ENCODE measurements at regions not wholly inside any gene's neighbourhood (a gene's known extent, or its start where the extent isn't known, plus 50 kb on each side); places are given as distances from the start of the nearest gene placed in this dataset.
"Not testable (repeated sequence)": the region's sequence is repeated elsewhere in the genome, so short reads cannot be mapped to it uniquely, and the experiment has no call there.

GRCh38 chr3:162717074-162717473 is 1220.5 kb downstream of the OTOL1 start:
- not testable (repeated sequence) for DNase-seq (ENCODE audit: low read depth in 2 of 2)

DNA sequence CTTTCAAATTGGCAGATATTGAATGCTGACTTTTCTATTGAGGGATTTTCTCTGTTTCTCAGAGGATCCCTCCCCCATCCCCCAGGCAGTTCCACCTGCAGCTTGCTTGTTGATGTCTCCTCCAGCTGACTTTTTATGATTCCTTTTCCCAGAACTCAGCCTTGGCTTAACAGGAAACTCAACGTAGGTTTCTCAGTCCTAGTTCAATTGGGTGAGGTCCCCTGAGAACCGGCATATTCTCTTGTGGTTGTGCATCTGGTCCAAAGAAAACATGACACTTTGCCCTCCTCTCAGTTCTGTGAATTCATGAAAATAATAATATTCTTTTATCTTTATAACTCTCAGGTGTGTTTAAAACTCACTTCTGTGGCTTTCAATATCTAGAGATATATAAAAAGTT is 1222.1 kb downstream of the OTOL1 start:
- DNase-seq (ENCODE audit: low read depth in 2 of 2): no peak

GRCh38 chr3:162719684-162720341 is 1223.2 kb downstream of the OTOL1 start:
- DNase-seq (ENCODE audit: low read depth in 2 of 2): no peak

DNA sequence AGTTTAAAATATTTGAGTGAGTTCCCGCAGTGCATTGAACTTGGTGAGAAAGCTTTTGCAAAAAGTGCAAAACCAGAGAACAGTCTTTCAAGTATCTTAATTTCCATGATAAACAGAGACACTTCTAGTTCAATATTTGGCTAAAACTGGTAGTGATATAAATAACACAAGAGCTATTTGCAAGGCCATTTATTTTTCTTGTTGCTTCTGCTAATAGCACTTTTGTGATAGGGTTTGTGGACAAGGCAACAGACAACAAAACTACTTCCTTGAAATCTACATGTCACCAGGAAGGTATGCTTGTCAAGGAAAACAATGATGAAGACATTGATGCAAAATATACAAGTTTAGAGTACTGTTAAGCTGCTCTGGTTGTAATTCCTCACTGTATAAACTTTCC is 1225.1 kb downstream of the OTOL1 start:
- DNase-seq (ENCODE audit: low read depth in 2 of 2): no peak

DNA sequence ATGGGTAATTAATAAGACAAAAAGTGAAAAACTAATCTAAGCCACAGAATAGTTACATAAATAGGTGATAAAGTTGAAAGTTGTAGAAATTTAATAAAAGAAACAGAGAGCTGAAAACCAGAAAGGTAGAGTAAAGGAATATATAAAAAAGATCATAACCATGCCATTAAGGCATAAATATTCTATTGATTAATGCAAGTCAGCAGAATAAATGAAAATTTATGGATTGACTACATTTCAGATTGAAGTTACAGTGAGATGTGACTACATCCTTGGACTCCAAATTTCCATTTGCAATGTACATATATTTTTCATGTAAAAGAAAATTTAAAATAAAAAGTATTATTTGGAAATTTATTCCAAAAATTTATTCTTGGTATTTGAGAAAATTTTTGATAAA is 1225.7 kb downstream of the OTOL1 start:
- DNase-seq (ENCODE audit: low read depth in 2 of 2): no peak

GRCh38 chr3:162722796-162723195 is 1226.2 kb downstream of the OTOL1 start:
- DNase-seq (ENCODE audit: low read depth in 2 of 2): not testable (repeated sequence)

DNA sequence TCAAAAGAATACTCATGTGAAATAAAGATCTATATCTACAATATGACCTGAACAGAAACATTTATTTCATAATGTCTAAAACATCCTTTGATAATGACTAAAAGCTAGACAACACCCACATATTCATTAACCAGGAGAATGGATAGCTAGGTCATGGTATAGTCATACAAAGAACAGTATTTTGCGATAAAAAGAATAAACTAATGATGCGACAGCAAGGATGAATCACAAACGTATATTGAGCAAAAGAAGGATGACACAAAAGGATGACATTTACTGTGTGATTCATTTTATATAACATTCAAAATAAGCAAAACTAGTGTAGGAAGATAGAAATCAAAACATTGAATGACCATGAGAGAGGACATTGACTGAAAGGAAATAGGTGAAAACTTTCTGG is 1233.1 kb downstream of the OTOL1 start:
- no peak for DNase-seq (ENCODE audit: low read depth in 2 of 2)

GRCh38 chr3:162731961-162732360 is 1235.4 kb downstream of the OTOL1 start:
- DNase-seq (ENCODE audit: low read depth in 2 of 2): not testable (repeated sequence)

DNA sequence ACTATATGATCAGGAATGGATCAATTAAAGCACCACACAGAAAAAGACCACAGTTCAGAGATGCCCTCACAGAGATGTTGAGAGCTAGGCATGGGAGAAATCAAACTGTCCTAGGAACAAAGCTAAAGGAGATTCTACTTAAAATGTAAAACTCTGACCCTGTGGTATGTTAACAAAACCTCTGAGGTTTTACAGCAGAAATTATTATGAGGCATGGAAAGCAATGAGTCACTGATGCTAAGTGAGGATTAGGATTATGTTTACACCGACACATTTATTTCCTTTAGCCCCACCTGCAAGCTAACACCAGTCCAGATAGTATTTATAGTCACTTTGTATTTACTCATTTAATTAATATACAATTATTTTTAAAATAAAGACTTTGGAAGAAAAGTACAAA is 1242.2 kb downstream of the OTOL1 start:
- no peak for DNase-seq (ENCODE audit: low read depth in 2 of 2)

DNA sequence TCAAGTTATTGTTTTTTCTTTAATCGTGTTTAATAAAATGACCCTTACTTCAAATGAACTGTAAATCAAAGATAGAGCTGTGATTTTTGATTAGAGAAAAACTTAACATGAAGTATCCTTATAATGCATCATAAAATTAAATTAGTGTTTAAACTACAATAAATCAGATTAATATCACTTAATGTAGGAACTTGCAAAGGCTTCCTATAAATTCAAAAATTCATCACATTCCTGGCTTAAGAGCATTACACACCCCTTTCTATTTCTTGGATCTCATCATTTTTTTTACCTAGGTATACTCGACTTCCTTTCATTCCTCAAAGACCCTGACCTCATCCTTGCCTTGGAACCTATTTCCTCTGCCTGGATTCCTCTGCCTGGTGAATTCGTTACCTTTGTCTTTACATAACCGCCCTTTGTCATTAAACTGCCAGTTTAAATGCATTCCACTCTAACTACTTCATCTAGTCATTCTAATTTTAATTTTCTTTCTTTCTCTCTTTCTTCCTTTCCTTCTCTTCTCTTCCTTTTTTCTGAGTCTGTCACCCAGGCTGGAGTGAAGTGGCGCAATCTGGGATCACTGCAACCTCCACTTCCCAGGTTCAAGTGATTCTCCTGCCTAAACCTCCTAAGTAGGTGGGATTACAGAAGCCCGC is 1244.5 kb downstream of the OTOL1 start:
- no peak for DNase-seq (ENCODE audit: low read depth in 2 of 2)

- DNase-seq (ENCODE audit: low read depth in 2 of 2): no peak
Measured at GRCh38 chr3:162742159-162742717, 1245.6 kb downstream of the OTOL1 start.

GRCh38 chr3:162743091-162743490 is 1246.5 kb downstream of the OTOL1 start:
- DNase-seq (ENCODE audit: low read depth in 2 of 2): no peak

GRCh38 chr3:162760789-162761188 is 1264.2 kb downstream of the OTOL1 start:
- no peak for DNase-seq (ENCODE audit: low read depth in 2 of 2)

DNA sequence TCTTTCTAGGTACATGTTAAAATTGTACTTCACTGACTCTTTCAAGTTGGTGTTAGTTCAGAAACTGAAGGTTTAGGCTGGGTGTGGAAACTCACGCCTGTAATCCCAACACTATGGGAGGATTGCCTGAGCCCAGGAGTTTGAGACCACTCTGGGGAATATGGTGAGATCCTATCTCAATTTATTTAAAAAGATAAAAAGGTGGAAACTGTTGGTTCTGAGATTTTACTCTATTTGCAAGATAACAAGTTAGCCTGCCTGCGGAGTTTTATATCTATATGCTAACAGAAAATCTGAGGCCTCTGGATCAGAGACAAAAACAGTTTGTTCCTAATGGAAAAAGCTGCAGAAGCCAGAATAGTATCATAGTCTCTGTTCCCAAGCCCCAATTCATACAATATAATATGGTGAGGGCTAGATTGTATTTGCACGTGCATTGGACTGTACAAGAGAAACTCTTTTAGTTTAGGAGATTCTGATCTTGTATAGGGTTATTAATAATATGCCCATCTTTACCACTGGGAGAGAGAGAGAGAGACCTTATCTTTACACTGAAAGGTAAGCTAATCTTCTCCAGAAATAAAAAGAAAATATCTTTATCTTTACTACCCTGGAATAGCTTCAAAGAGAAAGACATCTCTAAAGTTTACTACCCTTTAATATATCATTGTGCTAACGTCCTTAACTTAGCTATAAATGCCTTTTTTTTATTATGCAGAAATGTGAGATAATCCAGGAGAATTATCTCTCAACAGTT is 1267.6 kb downstream of the OTOL1 start:
- no peak for DNase-seq (ENCODE audit: low read depth in 2 of 2)

DNA sequence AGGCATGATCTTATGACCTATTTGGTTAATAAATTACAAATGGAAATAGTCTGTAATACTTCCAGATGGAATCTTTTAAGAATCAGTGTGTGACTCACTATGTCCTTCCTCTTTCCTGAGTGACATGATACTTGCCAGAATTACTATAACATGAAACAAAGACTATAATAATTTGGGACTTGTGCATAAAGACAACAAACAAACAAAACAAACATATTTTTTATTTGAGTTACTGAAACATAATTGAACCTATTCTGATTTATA is 1268.1 kb downstream of the OTOL1 start:
- DNase-seq (ENCODE audit: low read depth in 2 of 2): no peak

DNA sequence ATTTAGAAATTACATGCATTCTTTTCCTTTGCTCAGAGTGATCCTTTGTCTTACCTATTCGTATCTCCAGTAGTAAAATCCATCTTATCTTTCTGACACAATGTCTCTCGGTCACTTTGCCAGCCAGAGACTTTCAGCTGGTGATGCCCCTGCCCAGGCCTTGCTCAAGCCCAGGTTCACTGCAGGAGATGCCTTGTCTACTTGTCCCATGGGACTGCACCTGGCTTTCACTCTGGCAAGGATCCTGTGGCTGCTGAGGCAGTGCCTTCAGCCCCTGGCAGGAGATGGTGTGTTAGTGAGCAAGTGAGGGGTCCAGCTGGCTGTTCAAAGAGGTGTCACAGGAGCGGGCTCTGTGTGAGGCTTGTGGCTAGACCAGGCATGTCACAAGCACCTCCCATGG is 1268.9 kb downstream of the OTOL1 start:
- DNase-seq (ENCODE audit: low read depth in 2 of 2): no peak

DNA sequence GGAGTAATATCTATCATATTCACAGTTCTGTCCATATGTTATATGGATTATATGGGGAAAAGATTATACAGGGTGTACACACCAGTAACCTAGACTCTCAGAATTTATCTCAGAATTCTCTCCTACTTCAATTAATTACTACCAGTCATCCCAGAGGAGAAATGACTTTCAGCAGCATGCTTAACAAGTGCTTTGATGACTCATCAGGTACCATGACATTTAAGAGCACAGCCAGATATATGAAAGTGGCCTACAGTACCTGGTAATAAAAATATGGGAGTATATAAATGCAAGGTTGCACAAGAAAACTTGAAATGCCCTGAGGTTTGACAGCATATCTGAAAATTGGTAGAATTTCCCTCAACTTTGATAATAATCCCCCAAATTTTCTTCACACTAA is 1273.0 kb downstream of the OTOL1 start:
- DNase-seq (ENCODE audit: low read depth in 2 of 2): no peak

- no peak for DNase-seq (ENCODE audit: low read depth in 2 of 2)
Measured at GRCh38 chr3:162770551-162770950, 1273.9 kb downstream of the OTOL1 start.

GRCh38 chr3:162774613-162775100 is 1278.0 kb downstream of the OTOL1 start:
- DNase-seq (ENCODE audit: low read depth in 2 of 2): no peak

DNA sequence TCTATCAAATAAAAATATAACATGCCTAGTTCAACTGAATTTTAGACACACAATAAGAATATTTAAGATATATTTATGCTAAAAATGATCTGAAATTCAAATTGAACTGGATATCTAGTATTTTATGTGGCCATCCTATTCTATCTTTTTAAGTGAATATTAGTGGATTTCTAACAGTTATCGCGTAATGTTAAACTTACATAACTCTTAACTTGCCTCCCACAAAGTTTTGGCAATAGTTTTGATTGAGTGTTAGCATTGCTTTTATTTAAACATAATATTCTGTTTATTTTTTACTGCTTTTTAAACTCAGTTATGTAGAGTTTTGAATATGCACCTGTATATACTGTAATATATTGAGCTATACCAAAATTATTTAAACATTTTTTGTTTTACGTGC is 1279.5 kb downstream of the OTOL1 start:
- no peak for DNase-seq (ENCODE audit: low read depth in 2 of 2)

DNA sequence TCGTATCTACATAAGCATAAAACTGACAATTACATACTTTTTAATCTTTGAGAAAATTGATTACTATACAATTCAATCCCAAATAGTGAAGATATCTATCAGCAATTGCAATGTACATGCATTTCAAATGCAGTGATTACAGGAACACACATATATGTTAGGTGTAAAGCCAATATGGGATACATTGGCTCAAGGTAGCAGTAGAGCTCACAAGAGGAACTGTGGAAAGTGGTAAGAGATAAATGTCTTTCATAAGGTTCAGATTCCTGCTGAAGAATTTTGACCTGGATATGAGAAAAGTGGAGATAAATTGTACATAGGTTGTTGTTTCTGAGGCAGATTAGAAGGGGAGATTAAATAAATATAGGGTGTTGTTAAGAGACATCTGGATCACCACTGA is 1280.5 kb downstream of the OTOL1 start:
- no peak for DNase-seq (ENCODE audit: low read depth in 2 of 2)

GRCh38 chr3:162780313-162780712 is 1283.7 kb downstream of the OTOL1 start:
- DNase-seq (ENCODE audit: low read depth in 2 of 2): no peak

GRCh38 chr3:162799910-162800309 is 1303.3 kb downstream of the OTOL1 start:
- DNase-seq (ENCODE audit: low read depth in 2 of 2): no peak
